Gastrocnemius medialis (tissue), 4 donors: ENCODE measurements at regions not wholly inside any gene's neighbourhood (a gene's known extent, or its start where the extent isn't known, plus 50 kb on each side); places are given as distances from the start of the nearest gene placed in this dataset.

Source experiments
- ATAC-seq, 2 donors: fragments of 150-250 bp; one replicate each; pipeline ENCODE4 v1.9.1; 2016
- DNase-seq, 2 donors: peaks; one replicate each; pipeline ENCODE4 v3.0.0-alpha.2; 2019
- H3K27ac ChIP-seq, 4 donors: fragments of 200-600 bp; sonication (generic); 1 replicate in 1 of 4; 2 replicates in 3 of 4; pipeline ENCODE4 v1.5.1; 2016 to 2018; ENCODE audit warnings: mild to moderate bottlenecking in 2 of 4, moderate library complexity in 1 of 4
- H3K27me3 ChIP-seq, 3 donors: fragments of 200-600 bp; sonication (generic) in 2 of 3; 1 replicate in 1 of 3; 2 replicates in 2 of 3; pipeline versions ENCODE4 v1.5.1 to v1.6.0; 2016 to 2019; ENCODE audit warnings: mild to moderate bottlenecking in 1 of 3, moderate library complexity in 1 of 3
- H3K36me3 ChIP-seq, 2 donors: fragments of 200-600 bp; sonication (generic) in 1 of 2; one replicate each; pipeline ENCODE4 v1.5.1; 2017 to 2018
- H3K4me1 ChIP-seq, 2 donors: fragments of 200-600 bp; sonication (generic) in 1 of 2; one replicate each; pipeline ENCODE4 v1.5.1; 2016 to 2017; ENCODE audit warnings: mild to moderate bottlenecking in 2 of 2
- H3K4me3 ChIP-seq, 4 donors: fragments of 200-600 bp; sonication (generic) in 3 of 4; 1 replicate in 1 of 4; 2 replicates in 3 of 4; pipeline ENCODE4 v1.5.1; 2016 to 2019; ENCODE audit warnings: mild to moderate bottlenecking in 2 of 4
- H3K9me3 ChIP-seq, 3 donors: fragments of 200-600 bp; sonication (generic) in 2 of 3; 1 replicate in 1 of 3; 2 replicates in 2 of 3; pipeline ENCODE4 v1.5.1; 2016 to 2019
- CTCF ChIP-seq, 5 experiments: fragments of 450-650 bp in 3 of 5; fragments of 200-600 bp in 2 of 5; sonication (generic) in 2 of 5; IDR thresholded peaks in 4 of 5; conservative IDR thresholded peaks in 1 of 5; 1 replicate in 4 of 5; 2 replicates in 1 of 5; pipeline ENCODE4 v1.5.1; 2016 to 2019; ENCODE audit warnings: antibody characterized with exemption in 5 of 5, mild to moderate bottlenecking in 3 of 5, moderate library complexity in 3 of 5
- POLR2A ChIP-seq, 2 donors: fragments of 450-650 bp; IDR thresholded peaks; one replicate each; pipeline ENCODE4 v1.6.1; 2017; ENCODE audit warnings: antibody characterized with exemption in 2 of 2, mild to moderate bottlenecking in 2 of 2, moderate library complexity in 2 of 2
- in situ Hi-C, 4 donors: fragments of 200-750 bp; cut with MboI; loops; one replicate each; pipeline versions ENCODE4 v1.15.0 to v1.8.0; 2017; ENCODE audit warnings: low sequenced_read_pairs in 4 of 4
- intact Hi-C: fragments of 100-400 bp; cut with DNase I; formaldehyde crosslinking; loops from one replicate; pipeline ENCODE4 v1.15.1; 2023; ENCODE audit warnings: low total_unique reads

- ATAC-seq (no peak), DNase-seq (no peak)
- H3K4me1 ChIP-seq = no peaks in the 10 kb centered on the region
- H3K36me3 ChIP-seq = no peaks in the 10 kb centered on the region
- TF ChIP-seq CTCF (IDR thresholded peaks at IDR 0.05 in 4 of 5, conservative IDR thresholded peaks at IDR 0.05 in 1 of 5) = no peak
- TF ChIP-seq POLR2A (IDR thresholded peaks at IDR 0.05) = no peak
- H3K4me3 ChIP-seq = no peak overlapping the region
- no peaks in the 10 kb centered on the region for H3K9me3 ChIP-seq
- in situ Hi-C loops = no loop called here
- intact Hi-C loops = no loop called here
- H3K27ac ChIP-seq = no peak overlapping the region
- H3K27me3 ChIP-seq = no peaks in the 10 kb centered on the region
Observed at GRCh38 chr10:131710142-131710861, 190.5 kb upstream of the PPP2R2D start.

- DNase-seq (no peak), ATAC-seq (no peak)
- Histone ChIP-seq H3K36me3 (no peaks in the 10 kb centered on the region), H3K27ac (no peak overlapping the region), H3K27me3 (no peaks in the 10 kb centered on the region), H3K9me3 (no peaks in the 10 kb centered on the region), H3K4me3 (no peak overlapping the region), H3K4me1 (no peaks in the 10 kb centered on the region)
- TF ChIP-seq POLR2A (IDR thresholded peaks at IDR 0.05) (no peak), CTCF (IDR thresholded peaks at IDR 0.05 in 4 of 5, conservative IDR thresholded peaks at IDR 0.05 in 1 of 5) (no peak)
- in situ Hi-C loops = no loop called here
- intact Hi-C loops = no loop called here
Observed at GRCh38 chr10:131722121-131722520, 178.7 kb upstream of the PPP2R2D start.

GRCh38 chr10:131722525-131723264, 178.1 kb upstream of the PPP2R2D start:
- intact Hi-C loops = no loop called here
- Histone ChIP-seq H3K4me3 (no peak overlapping the region), H3K4me1 (no peaks in the 10 kb centered on the region), H3K9me3 (no peaks in the 10 kb centered on the region), H3K27ac (no peak overlapping the region), H3K36me3 (no peaks in the 10 kb centered on the region), H3K27me3 (no peaks in the 10 kb centered on the region)
- ATAC-seq = no peak
- in situ Hi-C loops = no loop called here
- TF ChIP-seq POLR2A (IDR thresholded peaks at IDR 0.05) = no peak
- no peak for TF ChIP-seq CTCF (IDR thresholded peaks at IDR 0.05 in 4 of 5, conservative IDR thresholded peaks at IDR 0.05 in 1 of 5)
- no peak for DNase-seq

- Histone ChIP-seq H3K4me1 (no peaks in the 10 kb centered on the region), H3K36me3 (no peaks in the 10 kb centered on the region), H3K4me3 (no peak overlapping the region), H3K27me3 (no peaks in the 10 kb centered on the region), H3K27ac (no peak overlapping the region), H3K9me3 (no peaks in the 10 kb centered on the region)
- TF ChIP-seq POLR2A (IDR thresholded peaks at IDR 0.05) (no peak), CTCF (IDR thresholded peaks at IDR 0.05 in 4 of 5, conservative IDR thresholded peaks at IDR 0.05 in 1 of 5) (no peak)
- ATAC-seq = no peak
- in situ Hi-C loops = no loop called here
- no peak for DNase-seq
- intact Hi-C loops = no loop called here
Observed at GRCh38 chr10:131723297-131724168, 177.3 kb upstream of the PPP2R2D start.
